CD4-positive, alpha-beta T cell treated with Interleukin-6 at 100 ng/mL for 8 hours (primary cell): ENCODE measurements at regions not wholly inside any gene's neighbourhood (a gene's known extent, or its start where the extent isn't known, plus 50 kb on each side); places are given as distances from the start of the nearest gene placed in this dataset.

ENCODE experiments used
- DNase-seq: peaks from one replicate; pipeline ENCODE4 v3.0.0-alpha.2; 2020; ENCODE audit warnings: mixed read lengths, low spot score

DNA sequence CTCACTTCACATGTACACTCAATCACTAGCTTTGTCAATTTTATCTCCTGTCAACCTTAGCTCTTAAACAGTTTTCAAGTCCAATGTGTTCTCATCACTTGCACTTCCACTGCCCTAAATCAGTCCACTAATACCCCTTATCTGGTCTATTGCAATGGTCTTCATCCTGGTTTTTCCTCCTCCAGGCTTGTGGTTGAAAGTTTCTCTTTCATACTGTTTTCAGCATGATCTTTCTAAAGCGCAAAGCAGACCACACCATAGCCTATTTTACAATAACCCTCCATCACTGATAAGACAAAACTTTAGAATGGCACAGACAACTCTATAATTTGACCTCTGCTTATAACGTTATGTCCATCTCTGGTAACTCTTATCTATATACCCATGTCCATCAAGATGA is 62.0 kb upstream of the DDHD1 start:
- no peak for DNase-seq

DNA sequence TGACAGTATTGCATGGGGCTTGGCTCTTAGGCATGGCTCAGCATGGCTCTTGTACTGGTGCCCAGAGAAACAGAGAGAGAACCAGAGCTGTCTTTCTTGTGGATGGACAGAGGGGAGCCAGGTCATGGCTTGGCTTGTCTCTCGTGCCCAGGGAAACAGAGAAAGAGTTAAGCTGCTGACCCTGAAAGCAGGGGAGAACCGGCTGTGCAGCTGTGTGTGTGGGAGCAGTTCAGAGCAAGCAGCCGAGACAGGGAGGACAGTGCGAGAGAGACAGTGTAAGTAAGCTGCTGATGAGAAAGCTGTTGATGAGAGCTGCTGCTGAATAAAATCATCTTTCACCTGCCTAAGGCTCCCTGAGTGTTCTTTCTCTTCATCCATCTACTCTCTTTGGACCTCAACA is 61.3 kb upstream of the DDHD1 start:
- DNase-seq, result no peak

DNA sequence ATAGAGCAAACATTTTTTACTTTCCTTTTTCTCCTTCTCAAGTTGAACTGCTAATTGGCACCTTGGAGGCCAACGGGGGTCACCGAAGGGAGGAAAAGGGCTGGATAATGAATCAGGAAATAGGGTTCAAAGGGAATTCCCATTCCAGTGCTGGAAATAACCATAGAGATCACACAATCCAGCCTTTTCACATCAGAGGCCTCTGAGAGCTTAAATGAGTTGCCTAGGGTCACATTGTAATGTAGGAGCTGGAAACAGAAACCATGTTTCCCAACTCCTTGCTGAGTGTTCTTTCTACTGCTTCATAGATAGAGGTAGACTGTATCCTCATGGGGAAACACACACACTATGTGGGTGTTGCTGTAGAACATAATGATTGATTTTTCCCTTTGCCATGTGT is 60.6 kb upstream of the DDHD1 start:
- DNase-seq, result no peak

DNA sequence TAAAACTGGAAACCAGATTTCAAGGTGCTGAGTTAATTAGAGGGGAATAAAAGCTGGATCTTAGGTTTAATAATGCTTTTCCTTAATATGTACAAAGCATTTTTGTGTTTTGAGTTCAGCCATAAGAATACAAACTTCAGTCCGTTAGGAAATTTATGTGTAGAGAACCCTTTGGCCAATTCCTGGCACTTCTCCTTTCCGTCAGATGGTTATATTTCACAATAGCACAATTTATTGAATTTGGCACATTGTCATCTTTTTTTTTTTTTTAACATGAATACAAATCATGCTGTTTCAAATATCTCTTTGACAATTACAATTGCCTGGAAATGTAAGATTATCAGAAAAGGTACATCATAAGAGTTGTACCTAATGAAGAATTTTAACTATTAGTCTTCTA is 56.2 kb upstream of the DDHD1 start:
- DNase-seq, result no peak
